ENCODE measurements at regions not wholly inside any gene's neighbourhood (a gene's known extent, or its start where the extent isn't known, plus 50 kb on each side); places are given as distances from the start of the nearest gene placed in this dataset.

DNA sequence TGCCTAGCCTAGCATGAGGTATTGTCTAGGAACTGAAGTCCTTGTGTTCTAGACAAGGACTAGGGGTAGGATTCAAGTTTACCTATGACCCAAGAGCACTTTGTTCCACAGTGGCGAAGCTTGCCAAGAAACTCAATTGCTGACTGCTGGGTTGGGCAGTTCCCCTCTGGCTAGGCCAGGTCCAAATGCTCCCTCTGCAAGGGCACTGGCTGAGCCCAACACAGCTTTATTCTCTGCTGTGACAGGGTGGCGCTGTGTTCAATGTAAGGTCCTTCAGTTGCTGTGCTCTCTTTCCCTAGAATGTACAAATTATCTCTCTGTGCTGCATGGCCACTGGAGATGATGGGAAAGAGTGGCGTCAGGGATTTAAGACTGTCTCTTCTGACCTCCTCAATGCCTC is 950.8 kb downstream of the HACE1 start:
- no peak for TF ChIP-seq POLR2AphosphoS5 (IDR thresholded peaks at IDR 0.05)
- TF ChIP-seq CTCF (IDR thresholded peaks at IDR 0.05) = no peak
- no peak for TF ChIP-seq POLR2A (IDR thresholded peaks at IDR 0.05)
- no peak for TF ChIP-seq EP300 (IDR thresholded peaks at IDR 0.05; ENCODE audit: low read depth)
